ENCODE measurements at regions not wholly inside any gene's neighbourhood (a gene's known extent, or its start where the extent isn't known, plus 50 kb on each side); places are given as distances from the start of the nearest gene placed in this dataset.

GRCh38 chr1:29826646-29827045 is 590.3 kb downstream of the PTPRU start:
- TF ChIP-seq CTCF (IDR thresholded peaks at IDR 0.05; ENCODE audit: low read depth, low read length) = no peak

GRCh38 chr1:29825941-29826415 is 589.7 kb downstream of the PTPRU start:
- no peak for TF ChIP-seq CTCF (IDR thresholded peaks at IDR 0.05; ENCODE audit: low read depth, low read length)
- H3K4me3 ChIP-seq (ENCODE audit: low read depth, low read length) = no peak overlapping the region

More at GRCh38 chr1:29826646-29827045, 590.3 kb downstream of the PTPRU start:
- no peak overlapping the region for H3K4me3 ChIP-seq (ENCODE audit: low read depth, low read length)

- no peak for TF ChIP-seq CTCF (IDR thresholded peaks at IDR 0.05; ENCODE audit: low read depth, low read length)
- H3K4me3 ChIP-seq (ENCODE audit: low read depth, low read length) = no peak overlapping the region
Observed at GRCh38 chr1:29825274-29825940, 589.1 kb downstream of the PTPRU start.

GRCh38 chr1:29824511-29825273 is 588.4 kb downstream of the PTPRU start:
- no peak overlapping the region for H3K4me3 ChIP-seq (ENCODE audit: low read depth, low read length)
- no peak for TF ChIP-seq CTCF (IDR thresholded peaks at IDR 0.05; ENCODE audit: low read depth, low read length)

- no peak for TF ChIP-seq CTCF (IDR thresholded peaks at IDR 0.05; ENCODE audit: low read depth, low read length)
- no peak overlapping the region for H3K4me3 ChIP-seq (ENCODE audit: low read depth, low read length)
Observed at GRCh38 chr1:29824025-29824424, 587.7 kb downstream of the PTPRU start.

- no peak for TF ChIP-seq CTCF (IDR thresholded peaks at IDR 0.05; ENCODE audit: low read depth, low read length)
- no peak overlapping the region for H3K4me3 ChIP-seq (ENCODE audit: low read depth, low read length)
Observed at GRCh38 chr1:29823561-29823960, 587.2 kb downstream of the PTPRU start.

GRCh38 chr1:29821605-29822004 is 585.3 kb downstream of the PTPRU start:
- TF ChIP-seq CTCF (IDR thresholded peaks at IDR 0.05; ENCODE audit: low read depth, low read length) = no peak
- no peak overlapping the region for H3K4me3 ChIP-seq (ENCODE audit: low read depth, low read length)

All from WI38 (cell line).